NCI-H345 treated with DMSO at 0.1 percent for 48 hours (cell line): ENCODE measurements at regions not wholly inside any gene's neighbourhood (a gene's known extent, or its start where the extent isn't known, plus 50 kb on each side); places are given as distances from the start of the nearest gene placed in this dataset.
A peak's percentile ranks its signal among the peaks of the same experiment; 100 is the strongest.
"Not testable (repeated sequence)": the region's sequence is repeated elsewhere in the genome, so short reads cannot be mapped to it uniquely, and the experiment has no call there.

Experiments used
- DNase-seq: peaks from one replicate; lab custom pipeline; 2025; ENCODE audit not compliant: unreplicated experiment; lab: John Stamatoyannopoulos, UW

DNA sequence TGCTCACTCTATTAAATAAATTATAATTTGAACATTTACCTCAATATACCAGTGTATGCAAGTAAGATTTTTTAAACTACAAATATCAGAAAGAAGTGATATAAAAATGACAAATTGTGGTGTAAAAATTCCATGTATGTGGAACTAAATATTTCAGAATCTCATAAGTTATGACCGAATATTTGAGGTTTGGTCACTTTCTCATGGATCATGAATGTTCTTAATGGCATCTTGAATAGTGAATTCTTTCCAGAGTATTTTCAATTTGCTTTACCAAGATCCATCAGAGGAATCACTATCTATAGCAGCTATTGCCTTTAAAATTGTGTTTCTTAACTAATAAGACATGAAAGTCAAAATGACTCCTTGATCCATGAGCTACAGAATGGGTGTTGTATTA lies 950.6 kb downstream of the TBC1D32 start:
- no peak for DNase-seq

DNA sequence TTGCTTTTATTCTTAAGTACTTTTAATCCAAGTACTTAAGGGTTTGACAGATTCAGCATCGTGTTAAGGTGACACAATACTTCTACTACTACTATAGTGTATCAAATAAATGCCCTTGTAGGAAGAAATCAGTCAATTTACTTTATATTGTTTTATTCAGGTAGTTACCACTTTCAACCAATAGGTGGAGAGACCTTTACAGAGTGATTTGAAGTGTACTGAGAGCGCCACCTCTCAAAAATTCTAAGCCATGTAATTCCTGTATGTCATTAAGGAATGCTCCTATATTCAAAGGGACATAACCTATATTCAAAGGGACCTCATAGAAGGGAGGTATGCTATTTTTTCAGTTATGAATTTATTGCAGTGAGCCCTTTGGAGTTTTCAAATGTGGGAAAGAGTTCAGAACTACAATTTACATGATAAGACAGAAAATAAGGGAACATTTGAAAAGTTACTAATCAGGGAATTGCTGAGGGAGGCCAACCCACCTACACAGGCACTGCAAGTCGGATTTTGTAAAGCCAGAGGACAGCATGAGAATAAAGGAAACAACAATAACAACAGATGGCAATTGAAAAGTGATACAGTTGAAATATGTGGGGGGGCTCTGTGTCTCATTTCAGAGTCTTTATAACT lies 955.6 kb downstream of the TBC1D32 start:
- peak; percentile 3 for DNase-seq

DNA sequence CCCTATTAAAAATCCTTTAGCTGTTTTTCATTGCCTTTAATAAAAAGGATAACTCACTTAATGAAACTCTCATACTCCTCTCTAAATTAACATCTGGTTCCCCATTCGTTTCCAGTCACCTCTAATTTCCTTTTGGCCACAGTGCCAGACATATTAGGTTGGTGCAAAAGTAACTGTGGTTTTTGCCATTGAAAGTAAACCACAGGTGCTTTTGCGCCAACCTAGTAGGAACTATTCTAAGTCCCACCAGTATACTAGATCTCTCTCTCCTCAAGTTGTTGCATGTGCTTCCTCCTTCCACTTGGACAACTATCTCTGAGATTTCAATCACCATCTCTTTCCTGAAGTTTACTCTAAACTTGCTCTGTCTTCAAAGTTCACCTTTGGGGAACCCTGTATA lies 961.1 kb downstream of the TBC1D32 start:
- DNase-seq = no peak

DNA sequence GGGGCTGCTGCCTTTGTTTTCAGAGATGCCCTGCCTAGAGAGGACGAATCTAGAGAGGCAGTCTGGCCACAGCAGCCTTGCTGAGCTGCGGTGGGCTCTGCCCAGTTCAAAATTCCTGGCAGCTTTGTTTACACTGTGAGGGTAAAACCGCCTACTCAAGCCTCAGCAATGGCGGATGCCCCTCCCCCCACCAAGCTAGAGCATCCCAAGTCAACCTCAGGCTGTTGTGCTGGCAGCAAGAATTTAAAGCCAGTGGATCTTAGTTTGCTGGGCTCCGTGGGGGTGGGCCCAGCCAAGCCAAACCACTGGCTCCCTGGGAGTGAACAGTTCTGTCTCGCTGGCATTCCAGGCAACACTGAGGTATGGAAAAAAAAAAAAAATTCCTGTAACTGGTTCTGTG lies 970.9 kb downstream of the TBC1D32 start:
- no peak for DNase-seq

DNA sequence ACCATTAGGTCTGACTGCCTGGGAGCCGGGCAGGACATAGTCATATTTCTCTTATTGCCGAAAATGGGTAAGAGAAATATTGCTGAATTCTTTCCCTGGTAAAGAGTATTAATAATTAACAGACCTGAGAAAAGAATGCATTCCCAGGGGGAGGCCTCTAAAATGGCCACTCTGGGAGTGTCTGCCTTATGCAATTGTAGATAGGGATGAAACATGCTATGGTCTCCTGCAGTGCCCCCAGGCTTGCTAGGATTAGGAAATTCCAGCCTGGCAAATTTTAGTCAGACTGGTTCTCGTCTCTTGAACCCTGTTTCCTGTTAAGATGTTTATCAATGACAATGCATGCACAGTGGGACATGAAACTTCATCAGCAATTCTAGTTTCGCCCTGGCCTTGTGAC lies 975.7 kb downstream of the TBC1D32 start:
- not testable (repeated sequence) for DNase-seq

DNA sequence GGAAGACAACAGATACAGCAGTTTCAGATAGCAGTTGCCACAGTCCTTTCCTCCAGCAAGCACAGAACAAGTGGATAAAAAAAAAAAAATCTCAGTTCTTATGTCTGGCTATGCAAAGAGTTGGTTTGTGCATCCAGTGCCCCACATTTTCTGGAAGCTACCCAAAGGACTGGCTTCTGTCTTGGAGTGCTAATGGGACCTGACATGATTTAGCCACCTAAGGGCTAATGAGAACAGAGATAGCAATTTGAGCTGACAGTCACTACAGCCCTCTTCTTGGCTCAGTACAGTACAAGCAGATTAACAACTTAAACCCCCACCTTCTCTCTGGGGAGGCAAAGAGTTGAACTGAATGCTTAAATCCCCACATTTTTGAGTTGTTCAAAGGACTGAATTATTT lies 976.8 kb downstream of the TBC1D32 start:
- no peak for DNase-seq

DNA sequence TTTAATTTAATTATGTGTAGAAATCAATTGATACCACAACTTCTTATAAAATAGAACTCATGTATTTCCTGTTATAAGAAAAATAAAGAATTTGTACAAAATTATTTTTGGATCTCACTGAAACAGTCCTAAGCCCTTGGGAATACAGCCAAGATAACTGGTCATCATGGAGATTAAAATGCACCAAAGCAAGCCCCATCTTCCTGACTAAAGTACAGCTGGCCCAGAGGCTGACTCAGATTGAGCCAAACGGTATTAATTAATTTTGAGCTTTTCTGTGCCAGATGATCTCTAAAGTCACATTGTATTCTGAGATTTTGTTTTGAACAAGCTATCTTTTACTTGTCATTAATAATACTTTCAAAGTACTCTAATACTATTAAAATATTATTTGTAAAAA lies 978.5 kb downstream of the TBC1D32 start:
- no peak for DNase-seq

DNA sequence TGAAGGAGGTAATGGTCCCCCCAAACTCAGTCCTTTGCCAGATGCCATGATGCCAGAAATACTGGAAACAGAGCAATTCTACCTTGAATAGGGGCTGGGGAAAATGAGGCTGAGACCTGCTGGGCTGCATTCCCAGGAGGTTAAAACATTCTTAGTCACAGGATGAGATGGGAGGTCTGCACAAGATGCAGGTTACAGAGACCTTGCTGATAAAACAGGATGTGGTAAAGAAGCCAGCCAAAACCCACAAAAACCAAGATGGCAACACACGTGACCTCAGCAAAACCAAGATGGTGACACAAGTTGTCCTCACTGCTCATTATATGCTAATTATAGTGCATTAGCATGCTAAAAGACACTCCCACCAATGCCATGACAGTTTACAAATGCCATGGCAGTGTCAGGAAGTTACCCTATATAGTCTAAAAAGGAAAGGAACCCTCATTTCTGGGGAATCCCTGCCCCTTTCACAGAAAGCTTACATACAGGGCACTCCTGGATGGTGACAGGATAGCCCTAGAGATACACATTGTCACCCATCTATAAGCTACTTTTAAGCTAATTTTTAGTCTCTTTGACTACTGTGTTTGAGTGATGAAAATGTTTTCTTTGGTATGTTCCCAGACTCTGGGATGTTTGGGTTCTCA lies 979.7 kb downstream of the TBC1D32 start:
- DNase-seq = no peak

DNA sequence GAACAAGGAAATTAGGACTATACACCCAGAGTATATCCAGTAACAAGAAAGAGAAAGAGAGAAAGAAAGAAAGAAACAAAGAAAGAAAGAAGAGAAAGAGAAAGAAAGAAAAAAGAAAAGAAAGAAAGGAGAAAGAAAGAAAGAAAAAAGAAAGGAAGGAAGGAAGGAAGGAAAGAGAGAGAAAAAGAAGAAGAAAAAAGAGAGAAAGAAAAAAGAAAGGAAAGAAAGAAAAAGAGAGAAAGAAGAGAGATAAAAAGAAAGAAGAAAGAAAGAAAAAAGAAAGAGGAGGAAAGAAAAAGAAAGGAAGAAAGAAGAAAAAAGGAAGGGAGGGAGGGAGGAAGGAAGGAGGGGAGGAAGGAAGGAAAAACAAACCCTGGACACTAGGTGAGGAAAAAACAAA lies 981.8 kb downstream of the TBC1D32 start:
- DNase-seq = no peak

DNA sequence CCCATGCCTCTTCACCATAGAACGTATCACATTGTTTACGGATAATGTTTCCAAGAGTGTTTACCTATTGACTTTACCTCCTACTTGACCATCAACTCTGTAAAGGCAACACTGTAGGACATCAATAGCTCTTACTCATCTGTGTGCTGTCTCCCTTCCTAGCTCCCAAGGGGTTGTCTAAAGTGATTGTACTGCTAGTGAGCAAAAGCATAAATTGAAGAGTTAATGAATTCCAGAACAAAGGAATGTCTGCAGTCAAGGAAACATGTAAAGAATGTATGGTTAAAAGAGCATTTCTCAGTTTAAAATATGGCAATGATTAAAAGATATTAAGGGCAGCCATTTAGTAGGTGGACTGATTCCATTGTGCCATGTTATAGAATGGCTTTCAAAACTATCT lies 985.4 kb downstream of the TBC1D32 start:
- no peak for DNase-seq

DNA sequence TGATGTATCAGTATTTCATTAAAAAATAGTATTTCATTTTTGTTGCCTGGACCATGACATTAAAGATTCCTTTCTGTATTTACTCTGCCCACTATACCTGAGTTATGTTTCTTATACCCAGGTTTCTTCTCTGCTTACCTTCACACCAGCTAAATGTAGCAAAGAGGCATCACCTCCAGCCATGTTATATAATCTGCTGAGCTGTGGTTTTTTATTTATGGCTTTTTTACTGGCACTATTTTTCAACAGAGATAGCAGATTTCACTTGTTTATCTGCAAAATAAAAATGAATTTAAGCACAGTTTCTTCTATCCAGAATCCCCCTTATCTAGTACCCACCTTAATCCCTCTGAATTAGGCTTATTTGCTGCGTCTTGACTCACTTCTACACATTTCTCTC lies 979.0 kb upstream of the MAN1A1 start:
- no peak for DNase-seq

DNA sequence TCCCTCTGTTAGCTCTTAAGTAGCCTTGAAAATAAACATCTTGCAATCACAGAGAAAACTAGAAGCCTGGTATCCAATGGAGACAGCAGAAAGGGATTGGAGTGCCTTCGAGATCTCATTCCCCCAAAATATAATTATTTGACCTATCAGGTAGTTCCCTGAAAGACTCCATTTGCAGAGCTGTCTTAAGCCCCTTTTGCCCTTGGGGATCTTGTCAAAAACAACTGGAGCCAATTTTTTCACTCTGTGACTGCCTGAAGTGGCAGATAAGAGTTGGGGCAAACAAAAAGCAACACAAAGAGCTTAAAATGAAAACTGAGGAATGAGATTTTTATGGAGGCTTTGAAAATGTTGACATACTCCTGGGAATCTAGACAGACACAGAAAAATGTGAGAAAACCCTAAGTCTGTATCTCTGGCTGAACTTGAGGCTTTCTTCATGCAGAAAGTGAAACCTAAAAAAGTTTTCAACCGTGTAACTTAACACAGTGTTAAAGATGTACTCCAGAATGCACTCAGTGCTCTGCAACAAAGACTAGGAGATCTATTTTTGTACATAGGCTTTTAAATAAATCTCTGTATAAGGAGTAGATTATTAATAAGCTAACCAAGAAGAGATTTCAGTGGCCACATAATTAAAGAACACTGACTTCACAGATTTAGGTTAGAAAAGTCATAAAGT lies 971.1 kb upstream of the MAN1A1 start:
- DNase-seq = no peak

DNA sequence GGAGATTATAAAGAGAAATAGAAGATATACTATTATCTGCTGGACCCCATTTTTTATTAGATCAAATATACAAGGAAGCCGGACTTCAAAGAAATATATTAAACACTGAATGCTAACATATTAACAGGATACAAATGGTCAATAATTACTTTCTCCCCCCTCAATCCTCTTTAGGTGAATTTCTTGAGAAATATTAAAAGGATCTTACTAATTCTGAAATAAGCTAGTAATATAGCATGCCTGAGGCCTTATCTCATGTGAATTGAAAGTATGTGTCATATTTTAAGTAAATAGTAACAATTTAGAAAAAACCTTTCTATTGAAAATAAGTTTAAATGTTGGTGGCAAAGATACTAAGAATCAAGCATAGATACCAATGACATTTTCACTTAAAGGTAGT lies 954.7 kb upstream of the MAN1A1 start:
- DNase-seq = no peak

DNA sequence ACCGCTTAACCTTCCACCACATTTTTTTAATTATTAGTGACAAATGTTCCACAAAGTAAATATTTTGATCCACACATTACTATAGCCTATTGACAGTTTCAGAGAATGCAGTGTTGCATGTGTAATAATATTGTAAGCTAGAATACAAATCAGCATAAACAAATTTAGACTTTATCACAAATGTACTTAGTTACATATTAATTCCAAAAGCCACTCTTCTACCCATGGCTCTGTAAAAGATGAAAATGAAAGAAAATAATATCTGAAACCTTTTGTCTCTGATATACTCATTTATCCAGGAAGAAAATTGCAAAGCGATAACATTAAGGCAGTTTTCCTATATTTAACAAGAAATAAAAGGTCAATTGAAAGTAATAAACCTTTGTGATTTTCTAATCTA lies 954.0 kb upstream of the MAN1A1 start:
- DNase-seq = no peak

DNA sequence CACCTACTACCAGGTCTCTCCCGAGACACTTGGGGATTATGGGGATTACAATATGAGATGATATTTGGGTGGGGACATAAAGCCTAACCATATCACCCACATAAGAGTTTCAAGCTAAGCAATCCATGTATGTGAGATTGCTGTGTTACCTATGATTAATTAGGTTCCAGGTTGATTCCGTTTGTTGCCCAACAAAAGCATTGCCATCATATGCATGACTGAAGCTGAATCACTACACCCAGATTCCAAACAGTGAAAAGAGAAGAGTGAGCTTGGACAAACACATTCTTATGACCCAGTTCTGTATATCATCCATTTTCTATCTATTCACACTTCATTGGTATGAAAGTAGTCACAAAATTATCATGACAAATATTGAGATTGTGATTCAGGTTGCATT lies 952.5 kb upstream of the MAN1A1 start:
- no peak for DNase-seq

DNA sequence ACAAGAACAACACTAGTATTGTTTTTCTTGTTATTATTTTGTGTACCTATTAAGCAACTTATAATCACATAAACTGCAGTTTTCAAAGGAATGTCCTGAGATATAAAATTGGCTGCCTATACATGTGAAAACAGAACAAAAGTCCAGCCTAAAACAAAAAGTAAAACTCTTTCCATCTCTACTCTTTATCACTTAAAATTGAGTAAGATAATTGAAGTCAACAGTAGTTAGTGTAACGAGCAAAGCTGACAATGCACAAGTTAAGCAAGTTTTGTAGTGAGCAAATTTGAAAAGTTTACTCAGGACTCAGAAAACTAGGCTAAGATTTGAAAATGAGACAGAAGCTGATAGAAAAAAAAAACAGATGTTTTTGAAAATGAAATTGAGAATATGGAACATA lies 941.4 kb upstream of the MAN1A1 start:
- DNase-seq = no peak

DNA sequence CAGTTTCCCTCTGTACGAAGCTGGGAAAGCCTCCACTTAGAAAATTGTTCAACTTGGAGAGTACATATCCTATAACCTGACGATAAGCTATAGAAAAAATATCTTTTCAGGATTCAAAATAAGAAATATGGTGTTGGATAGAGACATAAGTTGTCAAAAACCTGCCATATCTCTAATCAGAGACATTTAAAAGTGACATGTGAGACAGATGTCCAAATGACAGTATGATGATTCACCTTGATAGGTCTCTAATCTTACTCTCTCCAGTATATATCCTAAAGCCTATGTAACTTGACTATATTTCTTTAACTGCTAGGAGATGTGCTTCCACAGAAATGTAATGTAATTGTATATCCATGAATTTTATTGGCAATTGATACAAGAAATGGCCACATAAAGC lies 932.4 kb upstream of the MAN1A1 start:
- DNase-seq = no peak

DNA sequence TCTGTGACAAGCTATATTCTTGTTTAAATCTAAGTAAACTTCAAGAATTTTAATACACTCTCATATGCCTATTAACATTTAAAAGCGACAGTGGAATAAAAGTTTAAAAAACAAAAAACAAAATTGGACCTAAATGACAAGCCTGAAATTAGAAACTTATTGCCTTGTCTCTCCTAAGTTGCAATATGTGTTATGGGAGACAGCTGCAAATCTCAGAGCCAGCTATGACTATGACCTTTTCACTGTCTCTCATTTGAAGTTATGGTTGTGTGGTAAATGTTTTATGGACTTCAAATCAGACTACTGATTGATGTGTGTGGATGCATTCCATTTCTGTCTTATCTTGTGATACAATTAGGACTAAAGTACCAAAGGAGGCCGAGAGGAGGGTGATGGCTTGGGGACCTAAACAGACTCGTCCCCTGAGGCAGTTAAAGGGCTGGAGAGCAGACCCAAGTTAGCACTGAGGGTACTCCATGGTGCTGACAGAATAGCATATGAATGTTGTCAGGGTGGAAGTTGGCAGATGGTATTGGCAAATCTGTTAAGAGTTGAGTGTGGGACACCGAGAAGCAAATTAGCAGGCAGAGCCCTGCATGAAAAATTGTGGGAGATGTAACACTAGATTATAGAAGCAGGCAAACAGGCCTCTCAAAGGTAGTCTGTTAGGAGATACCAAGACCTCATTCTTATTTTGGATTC lies 930.1 kb upstream of the MAN1A1 start:
- no peak for DNase-seq

DNA sequence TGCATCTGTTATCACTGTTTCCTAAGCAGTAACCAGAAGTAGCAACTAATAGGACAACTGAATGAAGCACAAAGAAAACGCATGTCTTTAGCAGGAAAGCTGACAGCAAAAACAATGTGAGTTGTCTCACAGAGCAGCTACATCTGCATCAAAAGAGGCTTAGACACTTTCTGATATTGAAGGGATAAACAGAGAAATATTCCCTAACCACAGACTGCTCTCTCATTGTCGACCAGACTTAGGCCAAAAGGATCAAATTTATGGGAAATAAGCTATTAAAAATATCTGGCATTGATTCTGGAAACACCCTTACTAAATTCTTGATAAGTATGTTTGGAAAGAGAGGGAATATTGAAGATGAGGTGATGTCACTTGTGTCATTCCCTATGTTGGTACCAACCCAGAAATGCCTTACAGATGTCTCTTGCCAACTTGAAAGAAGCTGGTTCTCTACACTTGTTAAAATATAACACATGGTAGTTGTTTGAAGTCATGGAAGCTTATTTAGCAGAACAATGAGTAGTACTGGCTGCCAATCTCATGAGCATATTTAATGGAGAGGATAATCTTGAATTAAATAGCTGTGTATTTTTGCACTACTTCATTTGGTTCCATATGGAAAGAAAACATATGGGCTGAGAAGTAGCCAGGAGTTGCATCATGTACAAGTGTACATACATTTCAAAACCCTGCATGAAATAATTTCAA lies 929.3 kb upstream of the MAN1A1 start:
- DNase-seq = no peak

DNA sequence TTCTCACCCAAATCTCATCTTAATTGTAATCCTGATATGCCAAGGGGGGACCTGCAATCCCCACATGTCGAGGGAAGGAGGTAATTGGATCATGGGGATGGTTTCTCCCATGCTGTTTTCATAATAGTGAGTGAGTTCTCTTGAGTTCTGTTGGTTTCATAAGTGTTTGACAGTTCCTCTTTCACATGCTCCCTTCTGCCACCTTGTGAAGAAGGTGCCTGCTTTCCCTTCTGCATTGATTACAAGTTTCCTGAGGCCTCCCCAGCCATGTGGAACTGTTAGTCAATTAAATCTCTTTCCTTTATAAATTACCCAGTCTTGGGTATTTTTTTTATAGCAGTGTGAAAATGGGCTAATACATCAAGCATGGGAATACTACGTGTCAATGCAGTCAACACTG lies 925.0 kb upstream of the MAN1A1 start:
- no peak for DNase-seq

DNA sequence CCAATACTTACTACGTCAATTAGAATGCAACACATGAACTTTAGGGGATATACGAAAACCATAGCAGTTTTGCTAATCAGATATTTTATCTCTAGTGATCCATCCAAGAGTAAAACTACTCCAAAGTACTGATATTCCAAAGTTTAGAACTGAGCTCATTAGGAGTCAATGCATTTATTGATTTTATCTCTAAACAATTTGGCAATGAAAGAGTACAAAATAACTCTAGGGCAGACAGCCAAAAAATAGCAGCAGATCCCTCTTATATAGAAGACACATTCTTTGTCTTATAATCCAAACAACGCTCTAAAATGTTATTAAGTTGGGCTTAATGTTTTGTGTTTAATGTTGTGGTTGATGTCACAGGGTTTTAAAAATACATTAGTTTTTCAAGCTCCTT lies 923.9 kb upstream of the MAN1A1 start:
- DNase-seq = no peak
